Upper lobe of left lung (tissue), 4 donors: ENCODE measurements at regions not wholly inside any gene's neighbourhood (a gene's known extent, or its start where the extent isn't known, plus 50 kb on each side); places are given as distances from the start of the nearest gene placed in this dataset.

Experiments
- EP300 ChIP-seq, 4 donors: sonication (generic); formaldehyde crosslinking; IDR thresholded peaks; one replicate each; pipeline ENCODE4 v1.5.1; 2017; ENCODE audit warnings: antibody characterized with exemption in 4 of 4, control low read depth in 2 of 4
- TF ChIP-seq, protein P1 (sequence below), 6 experiments: fragments of 450-650 bp in 4 of 6; fragments of 200-600 bp in 2 of 6; sonication (generic) in 2 of 6; IDR thresholded peaks; one replicate each; pipeline ENCODE4 v1.5.1; 2016 to 2019; ENCODE audit warnings: antibody characterized with exemption in 6 of 6

DNA sequence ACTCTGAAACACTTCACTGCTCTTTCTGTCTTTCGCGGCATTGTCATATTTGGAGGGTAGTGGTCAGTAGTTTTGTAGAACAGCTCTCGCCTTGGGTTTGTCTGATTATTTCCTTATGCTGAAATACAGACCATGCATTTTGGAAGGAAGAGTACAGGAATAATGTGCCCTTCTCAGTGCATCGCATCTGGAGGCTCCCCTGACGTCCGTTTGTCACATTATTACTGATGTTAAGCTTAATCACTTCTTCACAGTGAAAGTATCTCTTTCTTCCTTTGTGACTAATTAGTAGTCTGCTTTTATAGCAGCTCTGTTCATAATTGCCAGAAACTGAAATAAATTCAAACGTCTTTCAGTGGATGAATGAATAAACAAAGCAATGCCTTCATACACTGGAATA, 85.7 kb upstream of the CXADR start:
- TF ChIP-seq, protein P1, sequence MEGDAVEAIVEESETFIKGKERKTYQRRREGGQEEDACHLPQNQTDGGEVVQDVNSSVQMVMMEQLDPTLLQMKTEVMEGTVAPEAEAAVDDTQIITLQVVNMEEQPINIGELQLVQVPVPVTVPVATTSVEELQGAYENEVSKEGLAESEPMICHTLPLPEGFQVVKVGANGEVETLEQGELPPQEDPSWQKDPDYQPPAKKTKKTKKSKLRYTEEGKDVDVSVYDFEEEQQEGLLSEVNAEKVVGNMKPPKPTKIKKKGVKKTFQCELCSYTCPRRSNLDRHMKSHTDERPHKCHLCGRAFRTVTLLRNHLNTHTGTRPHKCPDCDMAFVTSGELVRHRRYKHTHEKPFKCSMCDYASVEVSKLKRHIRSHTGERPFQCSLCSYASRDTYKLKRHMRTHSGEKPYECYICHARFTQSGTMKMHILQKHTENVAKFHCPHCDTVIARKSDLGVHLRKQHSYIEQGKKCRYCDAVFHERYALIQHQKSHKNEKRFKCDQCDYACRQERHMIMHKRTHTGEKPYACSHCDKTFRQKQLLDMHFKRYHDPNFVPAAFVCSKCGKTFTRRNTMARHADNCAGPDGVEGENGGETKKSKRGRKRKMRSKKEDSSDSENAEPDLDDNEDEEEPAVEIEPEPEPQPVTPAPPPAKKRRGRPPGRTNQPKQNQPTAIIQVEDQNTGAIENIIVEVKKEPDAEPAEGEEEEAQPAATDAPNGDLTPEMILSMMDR (IDR thresholded peaks at IDR 0.05): no peak
- no peak for TF ChIP-seq EP300 (IDR thresholded peaks at IDR 0.05)
